OCI-LY1 (cell line): ENCODE measurements at regions not wholly inside any gene's neighbourhood (a gene's known extent, or its start where the extent isn't known, plus 50 kb on each side); places are given as distances from the start of the nearest gene placed in this dataset.

Experiments used
- H2AFZ ChIP-seq: fragments of 200-600 bp; sonication (generic), shearing (Covaris generic); 2 replicates; pipeline ENCODE4 v1.6.0; 2014; ENCODE audit warnings: antibody characterized with exemption, mild to moderate bottlenecking, low read length
- H3F3A ChIP-seq: fragments of 200-600 bp; sonication (generic), shearing (Covaris generic); 2 replicates; pipeline ENCODE4 v1.6.0; 2014; ENCODE audit warnings: mild to moderate bottlenecking, antibody characterized with exemption, low read length, moderate library complexity; ENCODE audit not compliant: insufficient read depth
- H3K27ac ChIP-seq: fragments of 200-600 bp; sonication (generic); 2 replicates; pipeline ENCODE4 v1.5.1; 2014; ENCODE audit warnings: low read length, mixed run types, mild to moderate bottlenecking, low read depth; ENCODE audit not compliant: poor library complexity, severe bottlenecking
- H3K27me3 ChIP-seq: fragments of 200-600 bp; sonication (generic); 2 replicates; pipeline ENCODE4 v1.6.0; 2014; ENCODE audit warnings: antibody characterized with exemption, mild to moderate bottlenecking, low read length, moderate library complexity; ENCODE audit not compliant: insufficient read depth
- H3K36me3 ChIP-seq: fragments of 200-600 bp; sonication (generic); 2 replicates; pipeline ENCODE4 v1.6.1; 2014; ENCODE audit warnings: mild to moderate bottlenecking, antibody characterized with exemption, low read length, moderate library complexity, mixed read lengths; ENCODE audit not compliant: insufficient read depth
- H3K4me1 ChIP-seq: fragments of 200-600 bp; sonication (generic); 2 replicates; pipeline ENCODE4 v1.5.1; 2014; ENCODE audit warnings: mild to moderate bottlenecking, low read length, moderate library complexity; ENCODE audit not compliant: insufficient read depth, severe bottlenecking
- H3K4me2 ChIP-seq: fragments of 200-600 bp; sonication (generic), shearing (Covaris generic); 2 replicates; pipeline ENCODE4 v1.6.1; 2014; ENCODE audit warnings: low read length
- H3K4me3 ChIP-seq: fragments of 200-600 bp; sonication (generic); 2 replicates; pipeline ENCODE4 v1.5.1; 2014; ENCODE audit warnings: low read length, low read depth, mild to moderate bottlenecking, mixed read lengths; ENCODE audit not compliant: poor library complexity, severe bottlenecking
- H3K79me2 ChIP-seq: fragments of 200-600 bp; shearing (Covaris generic); 2 replicates; pipeline ENCODE4 v1.6.1; 2016; ENCODE audit warnings: mixed run types, low read length, mixed read lengths; ENCODE audit not compliant: insufficient read depth
- H3K9ac ChIP-seq: fragments of 200-600 bp; sonication (generic), shearing (Covaris generic); 2 replicates; pipeline ENCODE4 v1.6.1; 2014; ENCODE audit warnings: mild to moderate bottlenecking, low read length, mixed read lengths
- H3K9me2 ChIP-seq: fragments of 200-600 bp; sonication (generic), shearing (Covaris generic); 2 replicates; pipeline ENCODE4 v1.6.1; 2014; ENCODE audit warnings: low read depth, mild to moderate bottlenecking, low read length, mixed read lengths
- H3K9me3 ChIP-seq: fragments of 200-600 bp; shearing (Covaris generic); 2 replicates; pipeline ENCODE4 v1.6.1; 2014; ENCODE audit warnings: low read length, mixed read lengths
- H4K20me1 ChIP-seq: fragments of 200-600 bp; sonication (generic), shearing (Covaris generic); 2 replicates; pipeline ENCODE4 v1.6.0; 2016; ENCODE audit warnings: mild to moderate bottlenecking, low read length; ENCODE audit not compliant: insufficient read depth
- CTCF ChIP-seq: fragments of 200-600 bp; sonication (generic), shearing (Covaris generic); IDR thresholded peaks from 2 replicates; pipeline ENCODE4 v1.5.1; 2017; ENCODE audit warnings: mild to moderate bottlenecking, antibody characterized with exemption, low read length, moderate library complexity, mixed read lengths
- EZH2 ChIP-seq: fragments of 200-600 bp; sonication (generic), shearing (Covaris generic); IDR thresholded peaks from 2 replicates; pipeline ENCODE4 v1.8.0; 2017; ENCODE audit warnings: borderline replicate concordance, mixed run types, mild to moderate bottlenecking, antibody characterized with exemption, low read length, moderate library complexity, mixed read lengths

- no peaks in the 10 kb centered on the region for H3K9me2 ChIP-seq
- no peaks in the 10 kb centered on the region for H3K36me3 ChIP-seq
- H3K4me1 ChIP-seq: no peaks in the 10 kb centered on the region
- no peaks in the 10 kb centered on the region for H3K27me3 ChIP-seq
- H3K27ac ChIP-seq: no peak overlapping the region
- no peaks in the 10 kb centered on the region for H3K79me2 ChIP-seq
- no peaks in the 10 kb centered on the region for H4K20me1 ChIP-seq
- no peak for TF ChIP-seq EZH2
- TF ChIP-seq CTCF: no peak
- H2AFZ ChIP-seq: no peak overlapping the region
- no peak overlapping the region for H3K4me2 ChIP-seq
- H3F3A ChIP-seq: no peaks in the 10 kb centered on the region
- H3K9me3 ChIP-seq: no peaks in the 10 kb centered on the region
- no peak overlapping the region for H3K4me3 ChIP-seq
- no peak overlapping the region for H3K9ac ChIP-seq
Observed at GRCh38 chr5:87876616-87877015, 392.0 kb downstream of the TMEM161B start.

GRCh38 chr5:87872986-87873385, 395.7 kb downstream of the TMEM161B start:
- no peaks in the 10 kb centered on the region for H3K36me3 ChIP-seq
- H2AFZ ChIP-seq: no peak overlapping the region
- H3K9me2 ChIP-seq: no peaks in the 10 kb centered on the region
- no peaks in the 10 kb centered on the region for H3K27me3 ChIP-seq
- H3K4me1 ChIP-seq: no peaks in the 10 kb centered on the region
- H3K4me2 ChIP-seq: no peak overlapping the region
- no peaks in the 10 kb centered on the region for H3K79me2 ChIP-seq
- H4K20me1 ChIP-seq: no peaks in the 10 kb centered on the region
- no peak overlapping the region for H3K4me3 ChIP-seq
- H3K27ac ChIP-seq: no peak overlapping the region
- H3K9ac ChIP-seq: no peak overlapping the region
- H3K9me3 ChIP-seq: no peaks in the 10 kb centered on the region
- TF ChIP-seq CTCF: no peak
- TF ChIP-seq EZH2: no peak
- no peaks in the 10 kb centered on the region for H3F3A ChIP-seq

GRCh38 chr5:87868792-87869191, 399.9 kb downstream of the TMEM161B start:
- Histone ChIP-seq H3K79me2 (no peaks in the 10 kb centered on the region), H3K4me3 (no peak overlapping the region), H3K36me3 (no peaks in the 10 kb centered on the region), H3K27ac (no peak overlapping the region), H2AFZ (no peak overlapping the region), H3K27me3 (no peaks in the 10 kb centered on the region), H3K9me2 (no peaks in the 10 kb centered on the region), H3K4me1 (no peaks in the 10 kb centered on the region), H3K9ac (no peak overlapping the region), H3K9me3 (no peaks in the 10 kb centered on the region), H3K4me2 (no peak overlapping the region), H4K20me1 (no peaks in the 10 kb centered on the region), H3F3A (no peaks in the 10 kb centered on the region)
- TF ChIP-seq EZH2: no peak
- no peak for TF ChIP-seq CTCF
